ENCODE measurements at regions not wholly inside any gene's neighbourhood (a gene's known extent, or its start where the extent isn't known, plus 50 kb on each side); places are given as distances from the start of the nearest gene placed in this dataset.
"Not testable (repeated sequence)": the region's sequence is repeated elsewhere in the genome, so short reads cannot be mapped to it uniquely, and the experiment has no call there.

- DNase-seq (ENCODE audit: low read depth) = not testable (repeated sequence)
Measured at GRCh38 chr17:27365329-27365945, 71.5 kb downstream of the WSB1 start.

- no peak for DNase-seq (ENCODE audit: low read depth)
Measured at GRCh38 chr17:27366437-27366836, 72.5 kb downstream of the WSB1 start.

DNA sequence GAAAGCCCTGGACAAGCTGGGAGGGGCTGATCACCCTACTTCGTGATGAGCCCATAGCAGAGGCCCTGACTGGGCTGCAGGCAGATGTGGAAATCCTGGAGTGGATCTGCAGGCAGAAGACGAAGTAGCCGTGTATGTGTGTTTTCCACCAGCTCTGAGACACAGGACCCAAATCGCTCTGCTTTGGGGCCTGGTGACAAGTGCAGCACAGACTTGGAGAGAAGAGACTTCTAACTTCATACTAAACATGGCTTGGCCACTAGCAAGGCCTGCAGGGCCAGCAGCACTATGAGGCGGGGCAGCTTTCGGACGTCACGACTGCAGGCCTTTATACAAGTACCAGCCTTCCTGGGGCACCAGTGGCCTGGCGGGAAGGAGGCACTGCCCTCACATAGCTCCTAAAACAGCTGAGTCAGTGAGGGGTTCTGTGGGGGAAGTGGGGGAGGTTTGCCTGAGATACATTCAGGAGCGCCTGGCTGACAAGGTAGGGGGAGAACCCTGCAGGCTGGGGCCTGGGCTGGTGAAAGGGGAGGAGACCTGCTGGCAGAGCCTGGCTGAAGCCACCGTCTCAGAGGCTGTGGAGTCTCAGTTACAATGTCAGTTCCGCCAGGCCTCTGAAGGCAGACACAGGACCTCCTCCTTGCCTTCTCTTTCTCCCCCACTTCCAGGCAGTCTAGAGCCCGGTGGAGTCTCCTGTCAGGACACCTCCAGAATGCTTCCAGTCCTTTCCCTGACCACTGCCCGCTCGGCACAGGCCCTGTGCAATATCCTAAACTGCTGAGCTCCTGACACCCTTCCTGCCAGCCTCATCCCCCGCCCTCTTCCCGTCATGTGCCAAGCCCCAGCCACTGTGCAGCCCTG is 73.4 kb downstream of the WSB1 start:
- DNase-seq (ENCODE audit: low read depth) = no peak

- no peak for DNase-seq (ENCODE audit: low read depth)
Measured at GRCh38 chr17:27368151-27368795, 74.4 kb downstream of the WSB1 start.

GRCh38 chr17:27368980-27369379 is 75.1 kb downstream of the WSB1 start:
- no peak for DNase-seq (ENCODE audit: low read depth)

DNA sequence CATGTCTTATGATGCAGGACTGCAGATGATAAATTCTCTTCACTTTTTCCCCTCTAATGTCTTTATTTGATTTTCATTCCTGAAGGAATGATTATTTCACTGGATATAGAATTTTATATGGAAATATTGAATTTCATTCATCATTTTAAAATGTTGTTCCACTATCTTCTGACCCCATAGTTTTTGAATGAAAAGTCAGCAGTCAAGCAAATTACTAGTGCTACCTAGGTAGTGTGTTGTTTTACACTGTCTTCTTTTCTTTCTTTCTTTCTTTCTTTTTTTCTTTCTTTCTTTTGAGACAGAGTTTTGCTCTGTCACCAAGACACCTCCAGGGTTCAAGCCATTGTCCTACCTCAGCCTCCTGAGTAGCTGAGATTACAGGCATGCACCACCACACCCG is 76.9 kb downstream of the WSB1 start:
- no peak for DNase-seq (ENCODE audit: low read depth)

GRCh38 chr17:27373695-27374094 is 79.8 kb downstream of the WSB1 start:
- DNase-seq (ENCODE audit: low read depth) = not testable (repeated sequence)

- DNase-seq (ENCODE audit: low read depth) = no peak
Measured at GRCh38 chr17:27376637-27377547, 79.4 kb upstream of the KSR1 start.

DNA sequence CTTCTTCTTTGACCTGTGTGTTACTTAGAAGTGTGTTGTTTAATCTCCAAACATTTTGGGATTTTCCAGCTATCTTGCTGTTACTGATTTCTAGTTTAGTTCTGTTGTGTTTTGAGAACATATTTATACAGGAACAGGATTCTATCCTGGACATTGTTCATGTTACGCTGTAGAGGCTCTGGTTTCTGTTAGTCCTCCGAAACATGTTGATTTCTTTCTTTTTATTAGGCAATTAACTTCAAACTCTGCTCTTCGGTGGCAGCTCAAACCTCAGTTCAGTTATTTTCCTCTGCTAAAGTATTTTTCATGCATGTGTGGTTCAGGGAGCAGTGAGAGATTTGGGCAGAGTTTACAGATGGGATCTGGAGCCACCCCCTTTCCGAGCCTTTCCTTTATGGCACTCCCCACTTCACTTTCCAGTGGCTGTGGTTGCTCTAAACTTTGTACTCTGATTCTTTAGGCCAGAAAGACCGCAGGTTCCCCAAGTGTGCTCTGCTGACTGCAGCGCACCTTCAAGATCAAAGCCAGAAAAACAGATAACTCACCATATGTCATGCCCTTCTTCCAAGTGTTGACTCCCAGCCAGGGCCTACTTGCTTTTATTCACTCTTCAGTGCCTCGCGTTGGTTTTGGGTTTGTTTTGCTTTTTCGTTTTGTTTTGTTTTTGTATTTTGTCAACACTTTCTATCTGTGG is 77.6 kb upstream of the KSR1 start:
- DNase-seq (ENCODE audit: low read depth) = no peak

DNA sequence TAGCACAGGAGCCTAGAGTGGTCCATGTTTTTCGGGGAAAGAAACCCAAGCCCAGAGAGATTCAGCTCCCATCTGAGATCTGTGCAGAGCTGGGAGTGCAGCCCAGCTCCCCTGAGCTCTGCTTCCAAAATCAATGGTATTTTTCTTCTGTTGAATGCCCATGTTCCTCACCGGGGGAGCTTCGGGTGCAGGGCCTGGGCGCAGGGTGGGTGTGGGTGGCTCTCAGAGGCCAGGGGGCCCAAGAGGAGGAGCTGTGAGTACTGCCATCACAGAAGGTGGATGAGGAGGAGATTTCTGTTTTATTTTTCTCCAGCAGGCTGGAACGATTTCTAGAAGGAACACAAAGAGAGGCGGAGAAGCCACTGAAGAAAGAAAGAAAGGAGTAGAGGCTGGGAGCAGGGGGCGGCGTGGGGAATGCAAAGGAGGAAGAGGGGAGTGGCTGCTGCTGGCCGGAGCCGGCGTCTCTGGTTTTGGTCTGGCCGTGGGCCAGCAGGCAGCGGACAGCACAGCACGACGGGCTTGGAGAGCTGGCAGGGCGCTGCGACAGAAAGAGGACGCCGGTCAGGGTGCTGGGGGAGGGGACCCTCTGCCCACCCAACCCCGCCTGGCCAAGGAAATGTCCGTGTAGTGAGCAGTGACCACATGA is 76.2 kb upstream of the KSR1 start:
- no peak for DNase-seq (ENCODE audit: low read depth)

- no peak for DNase-seq (ENCODE audit: low read depth)
Measured at GRCh38 chr17:27380551-27380950, 75.7 kb upstream of the KSR1 start.

DNA sequence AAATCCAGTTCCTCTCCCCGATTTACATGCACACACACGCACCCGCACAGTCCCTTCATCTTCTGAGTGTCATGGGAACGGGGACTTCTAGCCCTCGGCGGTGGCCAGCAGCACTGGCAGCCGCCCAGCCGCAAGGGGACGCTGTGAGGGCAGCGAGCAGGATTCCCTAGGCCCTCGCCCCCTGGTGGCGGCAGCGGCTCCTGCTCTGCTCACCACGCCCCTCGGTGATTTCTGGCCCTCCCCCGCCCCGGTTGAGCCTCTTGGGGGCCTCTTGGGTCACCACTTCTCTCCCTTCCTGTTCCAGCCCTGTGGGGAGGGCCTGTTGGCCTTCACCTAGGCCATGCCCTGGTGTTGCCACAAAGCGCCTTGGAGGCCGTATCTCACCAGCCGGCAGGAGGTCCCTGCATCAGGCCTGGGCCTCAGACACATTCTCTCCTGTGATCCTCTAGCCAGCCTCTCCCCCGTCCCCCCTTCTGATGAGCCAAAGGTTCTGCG is 75.2 kb upstream of the KSR1 start:
- peak; percentile 85 for DNase-seq (ENCODE audit: low read depth)

GRCh38 chr17:27382025-27382424 is 74.2 kb upstream of the KSR1 start:
- DNase-seq (ENCODE audit: low read depth) = no peak

- no peak for DNase-seq (ENCODE audit: low read depth)
Measured at GRCh38 chr17:27384261-27384701, 72.0 kb upstream of the KSR1 start.

DNA sequence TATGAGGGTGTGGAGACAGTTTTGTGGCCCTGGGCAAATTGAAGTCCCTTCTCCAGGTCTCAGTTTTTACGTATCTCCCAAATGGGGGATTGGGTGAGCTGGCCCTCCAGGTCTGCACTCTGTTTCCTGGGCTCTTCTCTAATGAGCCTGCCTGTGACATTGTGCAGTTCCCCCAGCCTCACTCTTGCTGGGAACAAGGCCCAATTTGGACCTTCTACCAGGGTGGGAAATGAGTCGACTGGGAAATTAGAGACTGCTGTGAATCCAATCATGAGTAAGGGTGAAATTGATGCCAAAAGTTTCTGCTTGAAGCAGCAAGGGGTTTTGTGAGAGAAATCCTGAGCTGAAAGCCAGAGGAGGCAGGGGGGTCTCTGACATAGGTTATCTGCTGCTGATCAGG is 71.5 kb upstream of the KSR1 start:
- no peak for DNase-seq (ENCODE audit: low read depth)

DNA sequence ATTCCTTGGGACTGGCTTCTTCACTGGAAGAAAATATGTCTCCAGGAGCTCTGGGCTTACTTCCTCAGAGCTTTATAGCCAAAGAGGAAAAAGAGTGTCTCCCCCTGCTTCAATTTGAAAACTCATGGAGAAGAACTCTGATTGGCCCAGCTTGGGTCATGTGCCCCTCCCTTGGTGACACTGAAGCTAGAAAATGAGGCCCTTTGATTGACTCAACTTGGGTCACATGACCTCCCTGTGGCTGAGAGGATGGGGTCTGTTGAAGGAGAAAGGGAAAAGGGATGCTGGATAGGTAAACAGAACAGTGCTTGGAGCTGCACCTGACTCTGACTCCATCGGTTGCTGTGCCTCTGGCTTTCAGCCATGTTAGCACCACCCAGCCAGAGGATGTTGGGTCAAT is 70.6 kb upstream of the KSR1 start:
- no peak for DNase-seq (ENCODE audit: low read depth)

- DNase-seq (ENCODE audit: low read depth) = no peak
Measured at GRCh38 chr17:27386206-27387075, 69.8 kb upstream of the KSR1 start.

DNA sequence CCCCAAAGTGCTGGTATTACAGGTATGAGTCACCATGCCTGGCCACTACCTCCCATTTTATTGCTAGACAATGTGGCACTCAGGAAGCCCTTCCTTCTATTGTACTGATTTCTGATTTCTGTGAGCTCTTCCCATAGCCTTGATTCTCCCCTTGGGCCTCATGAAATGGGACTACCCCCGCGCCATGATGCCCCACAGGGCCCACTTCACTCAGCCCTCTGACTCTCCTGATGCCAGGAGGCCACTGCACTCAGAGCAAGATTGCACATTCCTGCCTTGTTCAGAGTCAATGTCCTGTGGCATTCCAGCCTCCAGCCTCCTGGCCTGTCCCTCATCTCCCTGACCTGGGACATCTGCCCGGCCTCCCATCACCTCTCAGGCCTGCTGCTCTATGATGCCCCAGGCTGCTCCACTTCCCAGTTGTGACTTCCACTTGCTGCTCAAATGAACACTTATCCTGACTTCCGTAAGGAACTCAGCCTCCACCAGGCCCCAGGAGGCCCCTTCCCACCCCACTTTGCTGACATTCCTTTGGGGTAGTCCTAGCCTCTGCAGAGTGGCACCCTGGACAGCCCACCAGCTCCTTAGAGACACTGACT is 66.6 kb upstream of the KSR1 start:
- DNase-seq (ENCODE audit: low read depth) = no peak

DNA sequence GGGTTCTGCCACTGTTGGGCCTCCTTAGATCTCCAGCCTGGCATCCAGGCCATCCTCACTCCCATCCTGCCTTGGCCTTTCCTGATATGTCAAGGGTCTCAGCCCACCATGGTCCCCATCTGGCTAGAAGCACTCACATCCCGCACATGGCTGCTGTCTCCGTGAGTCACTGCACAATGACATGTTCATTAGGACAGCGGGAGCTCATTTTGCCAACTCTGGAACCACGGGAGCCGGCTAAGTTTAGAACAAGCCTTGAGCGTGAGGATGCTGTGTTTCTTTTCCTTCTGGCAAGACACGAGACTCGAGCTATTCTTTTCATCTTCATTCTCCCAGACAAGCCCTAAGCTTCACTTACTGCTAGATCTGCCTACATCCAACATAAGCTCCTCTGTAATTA is 65.7 kb upstream of the KSR1 start:
- DNase-seq (ENCODE audit: low read depth) = no peak
